GM12891 (cell line): ENCODE measurements at regions not wholly inside any gene's neighbourhood (a gene's known extent, or its start where the extent isn't known, plus 50 kb on each side); places are given as distances from the start of the nearest gene placed in this dataset.

Source experiments
- POLR2A ChIP-seq: IDR thresholded peaks from 2 replicates; pipeline ENCODE4 v1.6.1; 2011; ENCODE audit warnings: low read depth, low read length, control low read depth
- POLR2AphosphoS5 ChIP-seq: IDR thresholded peaks from 2 replicates; pipeline ENCODE4 v1.6.1; 2011; ENCODE audit warnings: low read depth, low read length, control low read depth
- SPI1 ChIP-seq: IDR thresholded peaks from 2 replicates; pipeline ENCODE4 v1.6.1; 2011; ENCODE audit warnings: low read depth, low read length, control low read depth
- TAF1 ChIP-seq: IDR thresholded peaks from 2 replicates; pipeline ENCODE4 v1.6.1; 2011; ENCODE audit warnings: low read depth, low read length, control low read depth

- TF ChIP-seq POLR2A: no peak
- TF ChIP-seq POLR2AphosphoS5: no peak
- TF ChIP-seq TAF1: no peak
- TF ChIP-seq SPI1: no peak
Measured at GRCh38 chr16:54586474-54587175, 300.0 kb upstream of the IRX3 start.
